IMR-90 (cell line): ENCODE measurements at regions not wholly inside any gene's neighbourhood (a gene's known extent, or its start where the extent isn't known, plus 50 kb on each side); places are given as distances from the start of the nearest gene placed in this dataset.
A peak's percentile ranks its signal among the peaks of the same experiment; 100 is the strongest.

Experiments
- ATAC-seq: fragments of 200-7000 bp; cut with Tn5 transposase; 2 replicates; pipeline ENCODE4 v1.9.1; 2020; ENCODE audit warnings: low read depth, mild to moderate bottlenecking, moderate library complexity
- BruUV-seq: library from RNA; stranded (reverse); fragments of 400-500 nt; replicated peaks from 2 replicates; lab custom pipeline; 2021; lab: Mats Ljungman, UMichigan
- CTCF ChIA-PET: fragments of 300-600 bp; formaldehyde crosslinking; extraction: SDS; loops from one replicate; lab custom pipeline; 2021; ENCODE audit warnings: antibody characterized with exemption; lab: Yijun Ruan, JAX
- POLR2A ChIA-PET: fragments of 300-600 bp; sonication (Branson Sonifier 250); formaldehyde crosslinking; loops from one replicate; lab custom pipeline; 2022; ENCODE audit warnings: antibody characterized with exemption; ENCODE audit not compliant: unreplicated experiment; lab: Charles Lee
- DNase-seq: peaks from one replicate; pipeline ENCODE4 v3.0.0; 2013
- H2AFZ ChIP-seq: replicated peaks from 2 replicates; pipeline ENCODE3; 2013; ENCODE audit warnings: low read length, mild to moderate bottlenecking; ENCODE audit not compliant: poor library complexity
- H2AK5ac ChIP-seq: 2 replicates; pipeline ENCODE4 v1.6.1; 2013; ENCODE audit warnings: low read depth, low read length, inconsistent platforms
- H2AK9ac ChIP-seq: replicated peaks from 2 replicates; pipeline ENCODE3; 2013; ENCODE audit warnings: mild to moderate bottlenecking, low read depth, low read length, moderate library complexity; ENCODE audit not compliant: poor library complexity
- H2BK120ac ChIP-seq: 2 replicates; pipeline ENCODE4 v1.6.1; 2013; ENCODE audit warnings: low read depth, low read length, inconsistent platforms
- H2BK15ac ChIP-seq: 3 replicates; pipeline ENCODE4 v1.6.1; 2013; ENCODE audit warnings: low read depth, low read length, inconsistent platforms
- H2BK20ac ChIP-seq: 2 replicates; pipeline ENCODE4 v1.6.1; 2013; ENCODE audit warnings: low read depth, mild to moderate bottlenecking, inconsistent platforms, low read length, moderate library complexity
- H2BK5ac ChIP-seq: 2 replicates; pipeline ENCODE4 v1.6.1; 2013; ENCODE audit warnings: mild to moderate bottlenecking, low read depth, low read length, inconsistent platforms; ENCODE audit not compliant: poor library complexity, severe bottlenecking
- H3K14ac ChIP-seq: replicated peaks from 2 replicates; pipeline ENCODE4 v1.6.1; 2013; ENCODE audit warnings: low read depth, low read length, inconsistent platforms
- H3K18ac ChIP-seq: 2 replicates; pipeline ENCODE4 v1.6.1; 2013; ENCODE audit warnings: low read depth, low read length, control low read depth
- H3K23ac ChIP-seq: 2 replicates; pipeline ENCODE4 v1.6.1; 2013; ENCODE audit warnings: low read depth, low read length, inconsistent platforms
- H3K27ac ChIP-seq: 2 replicates; pipeline ENCODE4 v1.5.1; 2013; ENCODE audit warnings: mild to moderate bottlenecking, control low read depth, low read length; ENCODE audit not compliant: insufficient read depth
- H3K27me3 ChIP-seq: 2 replicates; pipeline ENCODE4 v1.6.1; 2013; ENCODE audit warnings: low read length; ENCODE audit not compliant: control insufficient read depth, insufficient read depth
- H3K36me3 ChIP-seq: 2 replicates; pipeline ENCODE4 v1.6.1; 2013; ENCODE audit warnings: low read length, mixed read lengths; ENCODE audit not compliant: control insufficient read depth, insufficient read depth
- H3K4ac ChIP-seq: 2 replicates; pipeline ENCODE4 v1.6.1; 2013; ENCODE audit warnings: low read depth, low read length, inconsistent platforms
- H3K4me1 ChIP-seq: 2 replicates; pipeline ENCODE4 v1.6.1; 2013; ENCODE audit warnings: low read length, mixed read lengths; ENCODE audit not compliant: control insufficient read depth, insufficient read depth
- H3K4me2 ChIP-seq: 2 replicates; pipeline ENCODE4 v1.6.1; 2013; ENCODE audit warnings: low read depth, mild to moderate bottlenecking, control low read depth, low read length, moderate library complexity
- H3K4me3 ChIP-seq: 2 replicates; pipeline ENCODE4 v1.5.1; 2013; ENCODE audit warnings: low read depth, mild to moderate bottlenecking, control low read depth, low read length, moderate library complexity; ENCODE audit not compliant: insufficient read depth
- H3K56ac ChIP-seq: 2 replicates; pipeline ENCODE4 v1.6.1; 2013; ENCODE audit warnings: low read length, inconsistent platforms; ENCODE audit not compliant: insufficient read depth; ENCODE audit errors: extremely low read depth
- H3K79me1 ChIP-seq, 2 experiments: 2 replicates each; pipeline ENCODE4 v1.6.1; 2013; ENCODE audit warnings: low read length in 2 of 2, inconsistent platforms in 1 of 2, low read depth in 1 of 2
- H3K9ac ChIP-seq: 2 replicates; pipeline ENCODE4 v1.6.1; 2013; ENCODE audit warnings: low read depth, low read length, control low read depth
- H3K9me1 ChIP-seq: 2 replicates; pipeline ENCODE4 v1.6.1; 2013; ENCODE audit warnings: low read length, inconsistent platforms; ENCODE audit not compliant: insufficient read depth
- H3K9me3 ChIP-seq: 2 replicates; pipeline ENCODE4 v1.6.1; 2013; ENCODE audit warnings: low read length; ENCODE audit not compliant: control insufficient read depth, insufficient read depth
- H4K20me1 ChIP-seq: 2 replicates; pipeline ENCODE4 v1.6.1; 2013; ENCODE audit warnings: low read length, inconsistent platforms; ENCODE audit not compliant: insufficient read depth
- H4K5ac ChIP-seq: 2 replicates; pipeline ENCODE4 v1.6.1; 2013; ENCODE audit warnings: mild to moderate bottlenecking, low read depth, low read length, control low read depth
- H4K8ac ChIP-seq, 2 experiments: 2 replicates each; pipeline ENCODE4 v1.6.1; 2013; ENCODE audit warnings: low read depth in 2 of 2, low read length in 2 of 2, control low read depth in 1 of 2, inconsistent platforms in 1 of 2
- H4K91ac ChIP-seq: 2 replicates; pipeline ENCODE4 v1.6.1; 2013; ENCODE audit warnings: low read depth, low read length, inconsistent platforms; ENCODE audit not compliant: insufficient read depth
- BHLHE40 ChIP-seq: fragments of 150-350 bp; IDR thresholded peaks from 2 replicates; pipeline ENCODE4 v1.6.1; 2016; ENCODE audit warnings: mild to moderate bottlenecking, low read depth, low read length
- CEBPB ChIP-seq: IDR thresholded peaks from 2 replicates; pipeline ENCODE4 v1.6.1; 2012; ENCODE audit warnings: low read depth, low read length, improper control_type of control experiment
- CHD1 ChIP-seq: IDR thresholded peaks from 2 replicates; pipeline ENCODE4 v1.6.1; 2012; ENCODE audit warnings: low read depth, low read length, improper control_type of control experiment
- CTCF ChIP-seq: conservative IDR thresholded peaks from 2 replicates; pipeline ENCODE4 v1.5.1; 2012; ENCODE audit warnings: mild to moderate bottlenecking, low read depth, low read length, improper control_type of control experiment
- FOS ChIP-seq: fragments of 150-350 bp; IDR thresholded peaks from 2 replicates; pipeline ENCODE4 v1.6.1; 2016; ENCODE audit warnings: low read depth, low read length
- MXI1 ChIP-seq: IDR thresholded peaks from 2 replicates; pipeline ENCODE4 v1.6.1; 2012; ENCODE audit warnings: low read depth, mild to moderate bottlenecking, low read length, moderate library complexity, borderline replicate concordance
- NFE2L2 ChIP-seq: fragments of 150-350 bp; IDR thresholded peaks from 2 replicates; pipeline ENCODE4 v1.6.1; 2016; ENCODE audit warnings: low read depth, mild to moderate bottlenecking, low read length
- RAD21 ChIP-seq: IDR thresholded peaks from 2 replicates; pipeline ENCODE4 v1.6.1; 2012; ENCODE audit warnings: low read length, improper control_type of control experiment
- RCOR1 ChIP-seq: IDR thresholded peaks from 2 replicates; pipeline ENCODE4 v1.6.1; 2012; ENCODE audit warnings: mild to moderate bottlenecking, low read length, improper control_type of control experiment; ENCODE audit not compliant: insufficient replicate concordance
- RFX5 ChIP-seq: IDR thresholded peaks from 2 replicates; pipeline ENCODE4 v1.8.0; 2012; ENCODE audit warnings: low read depth, mild to moderate bottlenecking, low read length, moderate library complexity
- SMC3 ChIP-seq: fragments of 150-350 bp; IDR thresholded peaks from 2 replicates; pipeline ENCODE4 v1.6.1; 2016; ENCODE audit warnings: low read depth, mild to moderate bottlenecking, antibody characterized with exemption, low read length, moderate library complexity
- WGBS, 2 experiments: methylation state at CpG; one replicate each; pipeline versions ENCODE4 v1.1.5 to v1.1.7; 2013; ENCODE audit warnings: missing lambda C conversion rate in 2 of 2; ENCODE audit not compliant: insufficient read length in 1 of 2; ENCODE audit errors: extremely low coverage in 2 of 2; 5-methylcytosine and 5-hydroxymethylcytosine counted together
- dilution Hi-C: fragments of 300-500 bp; cut with HindIII; formaldehyde crosslinking; loops from one replicate; pipeline ENCODE4 v1.14.3; 2018; ENCODE audit warnings: low sequenced_read_pairs; ENCODE audit not compliant: unreplicated experiment
- in situ Hi-C: fragments of 300-500 bp; cut with MboI; formaldehyde crosslinking; loops from 3 replicates; pipeline ENCODE4 v1.14.3; 2019; ENCODE audit warnings: low sequenced_read_pairs, inconsistent platforms, mixed read lengths
- intact Hi-C: fragments of 100-400 bp; cut with micrococcal nuclease; formaldehyde crosslinking; loops from 2 replicates; pipeline ENCODE4 v1.10.0; 2022
- TF ChIP-seq, protein P1 (sequence below): fragments of 150-350 bp; IDR thresholded peaks from 2 replicates; pipeline ENCODE4 v1.6.1; 2016; ENCODE audit warnings: low read depth, mild to moderate bottlenecking, low read length, moderate library complexity, borderline replicate concordance

GRCh38 chr7:41051535-41051934 lies 651.4 kb downstream of the INHBA start:
- intact Hi-C loops: loop anchor here (5.0 to 10.0 kb wide), 2 partner anchors 817 to 831 kb away; no protein-coding TSS in a partner anchor
- Histone ChIP-seq H4K20me1 (no peaks in the 10 kb centered on the region), H3K23ac (no peak overlapping the region), H3K27me3 (no peaks in the 10 kb centered on the region), H3K4me1 (peaks cover 18% of the 10 kb centered on the region), H4K5ac (peak overlapping the region; percentile 31; the same call in 1 of the 2 replicates), H3K27ac (no peak overlapping the region), H3K18ac (peak overlapping the region; percentile 56; the same call in 1 of the 2 replicates), H4K91ac (peak overlapping the region; percentile 54), H3K4me2 (no peak overlapping the region), H3K9me3 (no peaks in the 10 kb centered on the region), H2BK20ac (peak overlapping the region; percentile 83), H3K56ac (no peak overlapping the region), H4K8ac (peak overlapping the region in 1 of 2 experiments; percentile 79; a peak in 2 of 4 replicates), H3K79me1 (peaks cover 0 to 18% of the 10 kb centered on the region in 2 experiments; a peak in 2 of 4 replicates), H3K14ac (peak overlapping the region; percentile 80; the same call in 1 of the 2 replicates), H3K9ac (no peak overlapping the region), H2AK5ac (peak overlapping the region; percentile 38), H2BK5ac (no peak overlapping the region), H3K36me3 (no peaks in the 10 kb centered on the region), H2BK120ac (peak overlapping the region; percentile 82), H3K9me1 (peaks cover 21% of the 10 kb centered on the region), H2AK9ac (no peak overlapping the region), H3K4me3 (no peak overlapping the region), H3K4ac (peak overlapping the region; percentile 75), H2AFZ (no peak overlapping the region), H2BK15ac (peak overlapping the region; percentile 76; the same call in 1 of the 3 replicates)
- no TSS peak for BruUV-seq
- in situ Hi-C loops: no loop called here
- ATAC-seq: no peak
- WGBS, 2 experiments: 43% methylated on average over 2 of the region's 10 CpGs; no CpG with 5 or more reads in 1 of the 2 experiments
- dilution Hi-C loops: no loop called here
- no peak for TF ChIP-seq FOS
- TF ChIP-seq RCOR1: no peak
- no peak for TF ChIP-seq CHD1
- no peak for TF ChIP-seq SMC3
- TF ChIP-seq CEBPB: no peak
- no peak for TF ChIP-seq MXI1
- no peak for TF ChIP-seq RAD21
- no peak for TF ChIP-seq NFE2L2
- TF ChIP-seq, protein P1, sequence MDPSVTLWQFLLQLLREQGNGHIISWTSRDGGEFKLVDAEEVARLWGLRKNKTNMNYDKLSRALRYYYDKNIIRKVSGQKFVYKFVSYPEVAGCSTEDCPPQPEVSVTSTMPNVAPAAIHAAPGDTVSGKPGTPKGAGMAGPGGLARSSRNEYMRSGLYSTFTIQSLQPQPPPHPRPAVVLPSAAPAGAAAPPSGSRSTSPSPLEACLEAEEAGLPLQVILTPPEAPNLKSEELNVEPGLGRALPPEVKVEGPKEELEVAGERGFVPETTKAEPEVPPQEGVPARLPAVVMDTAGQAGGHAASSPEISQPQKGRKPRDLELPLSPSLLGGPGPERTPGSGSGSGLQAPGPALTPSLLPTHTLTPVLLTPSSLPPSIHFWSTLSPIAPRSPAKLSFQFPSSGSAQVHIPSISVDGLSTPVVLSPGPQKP: no peak
- no peak for TF ChIP-seq RFX5
- TF ChIP-seq CTCF: no peak
- TF ChIP-seq BHLHE40: no peak
- CTCF ChIA-PET: no interaction called here
- no peak for DNase-seq
- POLR2A ChIA-PET: interaction anchor here (0.6 kb wide), 1 partner anchor 532 kb away, joined by 20 read pairs; no protein-coding TSS in a partner anchor
